ENCODE measurements at regions not wholly inside any gene's neighbourhood (a gene's known extent, or its start where the extent isn't known, plus 50 kb on each side); places are given as distances from the start of the nearest gene placed in this dataset.

- TF ChIP-seq ZNF214 (tag by site-specific recombination; IDR thresholded peaks at IDR 0.05; ENCODE audit: borderline replicate concordance) = no peak
- no peak for TF ChIP-seq ZNF670 (tag by site-specific recombination; IDR thresholded peaks at IDR 0.05; ENCODE audit: low read depth)
- no peak for TF ChIP-seq ZNF48 (tag by site-specific recombination; IDR thresholded peaks at IDR 0.05)
- TF ChIP-seq ZNF202 (tag by site-specific recombination; IDR thresholded peaks at IDR 0.05; ENCODE audit: borderline replicate concordance) = no peak
- TF ChIP-seq REPIN1 (tag by site-specific recombination; IDR thresholded peaks at IDR 0.05; ENCODE audit: low read depth) = no peak
- no peak for TF ChIP-seq ZXDB (tag by site-specific recombination; IDR thresholded peaks at IDR 0.05)
- TF ChIP-seq REST (tag by site-specific recombination; IDR thresholded peaks at IDR 0.05) = no peak
Measured at GRCh38 chr12:25308756-25309155, 58.0 kb upstream of the KRAS start (continued).

- POLR2A ChIA-PET = no interaction called here
- no peak overlapping the region for H3K27ac ChIP-seq (ENCODE audit: extremely low read depth, low read depth, low read length)
- H3K4me3 ChIP-seq (ENCODE audit: low read depth, low read length) = no peak overlapping the region
- TF ChIP-seq ZEB2 (tag by site-specific recombination; IDR thresholded peaks at IDR 0.05) (no peak), ZNF214 (tag by site-specific recombination; IDR thresholded peaks at IDR 0.05; ENCODE audit: borderline replicate concordance) (no peak), YY2 (tag by site-specific recombination; IDR thresholded peaks at IDR 0.05) (no peak), HOXA7 (CRISPR knock-in tag; IDR thresholded peaks at IDR 0.05; ENCODE audit: borderline replicate concordance) (no peak), ZNF747 (tag by site-specific recombination; IDR thresholded peaks at IDR 0.05) (no peak), ZNF658 (tag by site-specific recombination; IDR thresholded peaks at IDR 0.05) (no peak), ZNF202 (tag by site-specific recombination; IDR thresholded peaks at IDR 0.05; ENCODE audit: borderline replicate concordance) (no peak), ZNF416 (tag by site-specific recombination; IDR thresholded peaks at IDR 0.05) (no peak), ZNF37A (tag by site-specific recombination; IDR thresholded peaks at IDR 0.05) (no peak), ZNF335 (tag by site-specific recombination; conservative IDR thresholded peaks at IDR 0.05) (no peak), HOXD13 (CRISPR knock-in tag; IDR thresholded peaks at IDR 0.05; ENCODE audit: borderline replicate concordance) (no peak), ZNF146 (tag by site-specific recombination; IDR thresholded peaks at IDR 0.05) (no peak), ATF2 (tag by site-specific recombination; IDR thresholded peaks at IDR 0.05; ENCODE audit: low read depth) (no peak), ZNF324 (tag by site-specific recombination; IDR thresholded peaks at IDR 0.05) (no peak)
- no peaks in the 10 kb centered on the region for H3K9me3 ChIP-seq (ENCODE audit: control insufficient read depth, insufficient read depth, low read depth, low read length)
- CTCF ChIA-PET = no interaction called here
- no peaks in the 10 kb centered on the region for H3K36me3 ChIP-seq (ENCODE audit: control insufficient read depth in 2 of 2, insufficient read depth in 1 of 2, low read length in 2 of 2)
- no peaks in the 10 kb centered on the region for H3K4me1 ChIP-seq (ENCODE audit: control insufficient read depth, insufficient read depth, low read length)
Measured at GRCh38 chr12:25307818-25308217, 57.1 kb upstream of the KRAS start.

GRCh38 chr12:25301798-25302197, 51.1 kb upstream of the KRAS start:
- ChIA-PET CTCF (no interaction called here), POLR2A (no interaction called here)
- no peak overlapping the region for H3K4me3 ChIP-seq (ENCODE audit: low read depth, low read length)
- H3K27ac ChIP-seq (ENCODE audit: extremely low read depth, low read depth, low read length) = no peak overlapping the region
- TF ChIP-seq ZNF223 (tag by site-specific recombination; IDR thresholded peaks at IDR 0.05) (no peak), OSR2 (tag by site-specific recombination; IDR thresholded peaks at IDR 0.05) (no peak), ZFP3 (tag by site-specific recombination; IDR thresholded peaks at IDR 0.05; ENCODE audit: low read depth) (no peak)
- H3K9me3 ChIP-seq (ENCODE audit: control insufficient read depth, insufficient read depth, low read depth, low read length) = no peaks in the 10 kb centered on the region
- H3K4me1 ChIP-seq (ENCODE audit: control insufficient read depth, insufficient read depth, low read length) = no peaks in the 10 kb centered on the region
- no peaks in the 10 kb centered on the region for H3K36me3 ChIP-seq (ENCODE audit: control insufficient read depth in 2 of 2, insufficient read depth in 1 of 2, low read length in 2 of 2)
